Thyroid gland (tissue), 4 donors: ENCODE measurements at regions not wholly inside any gene's neighbourhood (a gene's known extent, or its start where the extent isn't known, plus 50 kb on each side); places are given as distances from the start of the nearest gene placed in this dataset.

Experiments used
- CTCF ChIP-seq, 6 experiments: fragments of 200-600 bp in 3 of 6; fragments of 450-650 bp in 3 of 6; sonication (generic) in 3 of 6; IDR thresholded peaks; one replicate each; pipeline ENCODE4 v1.5.1; 2016 to 2019; ENCODE audit warnings: antibody characterized with exemption in 6 of 6, mild to moderate bottlenecking in 2 of 6, inconsistent platforms in 1 of 6, moderate library complexity in 1 of 6
- POLR2A ChIP-seq, 2 donors: fragments of 450-650 bp; IDR thresholded peaks; one replicate each; pipeline ENCODE4 v1.6.1; 2017; ENCODE audit warnings: antibody characterized with exemption in 2 of 2, mild to moderate bottlenecking in 2 of 2, moderate library complexity in 1 of 2

DNA sequence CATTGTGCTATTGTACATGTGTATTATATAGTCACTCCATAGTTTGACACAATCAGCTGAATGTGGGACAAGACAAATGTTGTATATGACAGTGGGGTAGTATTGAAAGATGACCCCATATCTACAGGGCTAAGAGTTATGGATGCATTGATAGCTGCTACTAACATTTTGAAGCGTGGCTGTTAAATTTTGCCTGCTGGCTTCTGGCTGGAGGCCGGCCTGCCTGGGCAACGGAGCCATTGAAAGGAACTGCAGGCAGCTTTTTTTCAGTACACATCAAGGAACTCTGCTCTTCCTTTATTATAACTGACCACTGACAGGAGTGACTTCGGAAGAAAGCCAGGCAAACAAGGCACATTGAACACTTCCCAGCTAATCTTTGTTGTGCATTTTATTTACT is 76.1 kb upstream of the TMEM33 start:
- TF ChIP-seq CTCF (IDR thresholded peaks at IDR 0.05) (no peak), POLR2A (IDR thresholded peaks at IDR 0.05) (no peak)
